ENCODE measurements at regions not wholly inside any gene's neighbourhood (a gene's known extent, or its start where the extent isn't known, plus 50 kb on each side); places are given as distances from the start of the nearest gene placed in this dataset.

DNA sequence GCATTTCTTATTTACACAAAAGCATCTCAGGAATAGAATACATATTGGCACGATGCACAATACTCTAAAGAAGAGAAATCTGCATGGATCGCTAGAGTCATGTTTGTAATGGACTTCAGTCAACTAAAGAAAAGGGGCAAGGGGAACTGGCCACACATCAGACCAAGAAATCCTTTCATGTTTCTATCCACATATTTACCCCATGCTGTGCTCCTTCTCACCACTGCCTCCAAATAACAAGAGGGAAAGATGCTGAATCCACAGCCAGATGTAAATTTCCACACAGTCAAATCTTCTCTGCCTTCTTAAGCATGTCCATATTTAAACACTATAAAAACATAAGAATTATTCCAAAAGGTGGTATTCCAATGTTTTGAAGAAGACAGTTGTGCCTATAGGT is 67.6 kb downstream of the COX18 start:
- no peak for DNase-seq (ENCODE audit: low read depth)

DNA sequence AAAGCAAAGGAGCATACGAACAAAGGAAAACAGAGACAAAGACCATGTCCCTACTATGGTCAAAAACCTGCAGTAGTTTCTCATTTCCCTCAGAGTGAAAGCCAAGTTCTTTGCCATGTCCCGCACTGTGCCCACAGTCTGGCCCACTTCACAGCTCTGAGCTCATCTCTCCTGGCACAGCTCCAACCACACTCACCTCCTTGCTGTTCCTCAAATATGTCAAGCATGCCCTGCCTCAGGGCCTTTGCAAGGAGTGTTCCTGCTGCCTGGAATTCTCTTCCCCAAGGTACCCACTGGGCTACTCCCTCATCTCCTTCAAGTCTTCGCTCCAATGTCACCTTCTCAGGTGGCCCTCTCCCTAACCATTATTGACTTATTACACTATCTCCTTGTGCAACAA is 72.1 kb downstream of the COX18 start:
- no peak for DNase-seq (ENCODE audit: low read depth)

DNA sequence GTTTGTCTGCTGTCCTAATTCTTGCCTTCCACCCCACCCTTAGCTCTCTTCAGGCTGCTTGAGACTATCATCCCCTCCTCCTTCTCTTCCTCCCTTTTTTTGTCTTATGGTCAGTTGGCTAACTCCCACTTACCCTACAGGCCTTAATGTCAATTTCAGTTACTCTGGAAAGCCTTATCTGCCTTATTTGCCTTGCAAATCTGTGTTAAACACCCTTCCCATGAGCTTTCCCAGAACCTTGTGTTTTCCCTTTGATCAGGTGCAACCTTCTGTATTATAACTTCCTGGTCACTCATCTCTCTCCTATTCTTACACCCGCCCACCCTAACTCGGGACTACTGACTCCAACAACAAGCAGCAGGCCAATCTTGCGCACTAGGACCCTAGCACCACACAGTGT is 74.8 kb downstream of the COX18 start:
- no peak for DNase-seq (ENCODE audit: low read depth)

DNA sequence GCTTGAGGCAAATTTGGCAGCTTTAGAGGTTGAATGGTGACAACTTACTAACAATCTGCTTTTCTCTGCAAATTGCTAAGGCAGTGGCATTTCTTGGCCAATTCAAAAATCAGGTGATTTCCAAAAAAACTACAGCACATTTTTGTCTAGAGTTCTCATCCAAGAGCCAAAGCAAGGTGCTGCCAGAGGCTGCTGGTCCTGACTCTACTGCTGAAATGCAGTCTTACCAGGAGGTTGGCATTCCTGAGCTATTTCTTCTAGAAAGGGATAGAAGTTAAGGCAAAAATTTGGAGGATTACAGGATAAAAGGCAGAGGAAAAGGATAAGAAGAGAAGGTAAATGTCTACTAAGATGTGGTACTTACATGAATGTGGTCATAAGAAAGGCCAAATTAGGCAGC is 75.6 kb downstream of the COX18 start:
- no peak for DNase-seq (ENCODE audit: low read depth)

DNA sequence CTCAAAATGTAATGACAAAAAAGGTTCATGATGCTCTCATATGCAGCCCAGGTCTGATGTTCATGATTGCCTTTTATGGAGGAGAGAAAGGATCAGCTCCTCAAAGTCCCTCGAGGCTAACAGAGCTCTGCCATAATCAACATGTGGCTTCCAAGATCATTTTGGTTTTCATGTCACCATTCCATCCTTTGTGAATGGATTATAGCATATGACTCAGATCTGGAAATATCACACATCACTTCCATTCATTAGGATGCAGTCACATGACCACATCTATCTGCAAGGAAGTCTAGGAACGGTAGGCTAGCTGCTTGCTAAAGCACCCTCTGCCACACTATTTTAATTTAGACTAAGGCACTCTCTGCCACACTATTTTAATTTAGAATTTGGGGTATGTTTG is 77.6 kb downstream of the COX18 start:
- DNase-seq (ENCODE audit: low read depth) = no peak

DNA sequence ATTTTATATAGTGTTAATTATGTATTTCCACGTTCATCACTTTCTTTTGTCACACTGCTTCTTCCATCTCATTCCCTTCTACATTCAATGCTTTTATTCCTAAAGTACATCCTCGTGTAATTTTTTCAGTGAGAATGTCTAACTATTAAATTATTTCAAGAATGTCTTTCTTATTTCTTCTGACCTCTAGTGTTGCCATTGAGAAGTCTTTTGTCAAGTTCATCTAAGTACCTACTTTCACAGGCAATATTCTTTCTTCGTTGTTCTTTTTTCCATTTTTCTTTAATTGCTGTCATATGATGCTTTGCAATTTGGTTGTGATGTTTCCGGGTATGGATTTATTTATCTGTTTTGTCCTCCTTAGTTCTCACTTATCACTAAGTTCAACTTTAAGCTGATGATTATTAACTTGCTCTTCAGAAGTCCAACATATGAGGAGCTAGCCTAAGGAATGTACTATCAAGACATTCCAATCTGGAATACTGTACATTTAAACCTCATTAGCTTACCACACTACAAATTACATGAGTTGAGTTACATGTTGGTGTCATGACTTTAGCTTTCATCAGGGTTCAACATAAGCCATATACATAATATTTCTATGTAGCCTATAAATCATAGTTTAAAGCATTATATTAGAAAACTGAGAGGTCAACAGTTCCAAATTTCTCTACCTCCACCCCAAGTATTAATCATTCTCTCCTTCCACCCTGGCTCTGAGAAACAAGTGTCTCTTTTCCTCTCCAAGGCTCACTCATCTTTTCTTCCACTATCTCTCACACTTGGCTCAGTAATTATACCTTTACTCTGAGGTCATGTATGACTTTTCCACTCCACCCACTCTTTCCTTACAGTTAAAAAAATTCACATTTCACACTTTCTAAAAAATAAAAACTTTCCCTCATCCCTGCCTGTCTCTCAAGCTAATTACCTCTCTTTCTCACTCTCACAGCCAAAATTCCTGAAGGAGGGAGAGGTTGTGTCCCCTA is 81.5 kb downstream of the COX18 start:
- no peak for DNase-seq (ENCODE audit: low read depth)

DNA sequence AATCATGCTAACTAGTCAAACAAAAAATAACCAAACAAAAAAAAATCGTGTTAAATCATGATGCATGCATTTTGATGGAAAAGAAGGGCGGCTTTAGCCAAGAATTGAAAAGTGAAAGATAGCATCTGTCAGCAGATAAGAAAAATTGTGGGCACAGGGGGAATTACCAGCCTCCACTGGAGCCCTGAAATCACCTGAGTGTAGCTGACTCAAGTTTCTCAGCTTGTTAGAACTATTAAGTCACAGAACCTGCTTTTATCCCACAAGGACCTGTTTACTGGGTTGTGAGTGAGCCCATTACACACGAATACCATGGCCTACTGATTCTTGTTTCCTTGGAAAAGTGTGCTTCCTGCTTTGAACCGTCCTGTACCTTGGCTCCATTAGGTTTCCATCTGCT is 85.2 kb downstream of the COX18 start:
- no peak for DNase-seq (ENCODE audit: low read depth)

DNA sequence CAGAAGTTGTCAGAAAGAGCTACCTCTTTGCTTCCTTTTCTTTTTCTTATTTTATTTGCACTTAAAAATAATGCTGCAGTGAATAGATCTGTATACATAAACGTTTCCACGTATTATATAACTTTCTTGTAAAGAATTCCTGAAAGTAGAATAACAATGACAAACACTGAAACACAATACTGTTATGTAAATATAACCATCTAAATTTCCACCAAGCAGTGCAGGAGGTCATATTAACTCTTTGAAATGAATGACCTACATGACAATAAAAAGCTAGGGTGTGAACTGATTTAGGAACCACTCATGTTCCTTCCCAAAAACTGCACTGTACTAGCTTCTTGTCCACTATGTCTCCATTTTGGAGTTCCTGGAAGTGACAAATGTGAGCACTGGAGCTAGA is 85.8 kb downstream of the COX18 start:
- no peak for DNase-seq (ENCODE audit: low read depth)

DNA sequence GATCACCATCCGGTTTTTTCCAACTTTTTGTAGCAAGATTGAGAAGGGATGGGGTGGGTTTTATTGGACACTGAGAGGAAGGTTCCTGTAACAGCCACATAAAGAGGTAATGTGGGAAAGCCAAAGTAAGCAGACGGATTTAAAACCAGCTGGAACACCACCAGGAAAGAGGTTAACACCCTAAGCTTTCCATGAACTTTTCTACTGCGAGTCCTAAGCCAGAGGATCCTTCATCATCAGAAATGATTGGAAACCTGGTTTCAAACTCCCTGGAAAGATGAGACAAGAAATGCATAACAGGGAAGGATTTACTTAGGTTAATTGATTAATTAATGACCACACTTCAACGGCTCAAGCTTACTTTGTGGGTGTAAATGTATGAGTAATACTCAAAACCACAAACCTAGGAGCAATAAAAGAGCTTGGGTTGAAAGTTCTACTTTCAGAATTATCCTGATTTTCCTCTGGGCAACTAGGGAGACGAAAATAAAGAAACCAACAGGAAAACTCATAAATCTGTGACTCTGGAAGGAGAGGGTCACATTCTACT is 91.5 kb downstream of the COX18 start:
- DNase-seq (ENCODE audit: low read depth) = no peak

DNA sequence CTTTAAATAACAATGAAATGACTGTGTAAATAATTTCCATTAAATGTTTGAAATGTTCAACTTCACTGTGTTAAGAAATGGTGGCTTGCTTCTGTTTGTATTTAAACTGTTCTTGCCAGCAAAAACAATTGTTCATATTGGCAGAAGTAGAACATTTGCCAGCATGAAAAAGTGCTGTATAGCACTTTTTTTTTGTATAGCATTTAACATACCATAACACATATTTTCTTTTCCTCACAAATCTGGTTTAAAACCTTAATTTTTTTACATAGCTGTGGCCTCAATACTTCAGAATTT is 94.1 kb downstream of the COX18 start:
- no peak for DNase-seq (ENCODE audit: low read depth)

DNA sequence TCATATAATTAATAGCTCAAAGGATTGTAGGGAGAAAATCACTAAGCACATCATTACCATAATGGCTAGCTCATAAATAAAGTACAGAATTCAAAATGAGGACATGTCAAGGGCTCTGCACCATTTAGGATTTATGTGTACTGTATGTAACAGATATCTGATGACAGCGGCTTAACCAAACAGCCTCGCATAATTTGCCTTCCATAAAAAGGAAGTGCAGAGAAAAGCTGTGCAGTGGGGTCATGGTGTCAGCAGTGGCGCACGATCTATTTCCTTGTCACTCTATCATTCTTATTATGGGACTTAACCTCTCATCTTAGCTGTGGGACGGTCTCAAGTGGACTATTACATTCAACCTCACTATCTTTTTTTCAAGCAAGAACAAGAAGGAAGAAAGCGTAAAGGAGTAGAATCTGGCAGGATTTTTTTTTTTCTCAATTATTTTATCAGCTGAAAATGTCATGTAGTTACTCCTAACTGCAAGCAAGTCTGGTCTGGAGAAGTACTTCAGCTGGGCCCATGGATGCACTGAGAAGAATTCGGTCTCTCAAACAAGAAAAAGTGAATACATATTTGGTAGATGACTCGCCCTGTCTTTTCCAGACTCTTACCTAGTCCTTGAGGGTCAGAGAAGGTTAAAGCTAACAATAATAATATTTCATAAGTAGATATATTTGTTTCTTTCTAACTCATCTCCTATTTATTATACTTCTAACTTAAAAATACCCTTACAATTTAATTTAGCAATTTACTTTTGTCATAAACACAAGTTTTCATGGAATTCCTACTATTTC is 94.6 kb downstream of the COX18 start:
- DNase-seq (ENCODE audit: low read depth) = no peak

DNA sequence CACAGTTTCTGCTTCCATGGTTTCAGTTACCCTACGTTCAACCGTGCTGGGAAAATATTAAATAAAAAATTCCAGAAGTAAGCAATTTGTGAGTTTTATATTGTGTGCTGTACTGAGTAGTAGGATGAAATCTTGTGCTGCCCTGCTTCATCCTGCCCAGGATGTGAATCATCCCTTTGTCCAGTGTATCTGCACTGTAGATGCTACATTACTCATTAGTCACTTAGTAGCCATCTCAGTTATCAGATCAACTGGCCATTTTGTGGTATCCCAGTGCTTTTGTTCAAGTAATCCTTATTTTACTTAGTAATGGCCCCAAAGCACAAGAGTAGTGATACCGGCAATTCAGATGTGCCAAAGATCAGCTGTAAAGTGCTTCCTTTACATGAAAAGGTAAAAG is 97.9 kb downstream of the COX18 start:
- DNase-seq (ENCODE audit: low read depth) = no peak

DNA sequence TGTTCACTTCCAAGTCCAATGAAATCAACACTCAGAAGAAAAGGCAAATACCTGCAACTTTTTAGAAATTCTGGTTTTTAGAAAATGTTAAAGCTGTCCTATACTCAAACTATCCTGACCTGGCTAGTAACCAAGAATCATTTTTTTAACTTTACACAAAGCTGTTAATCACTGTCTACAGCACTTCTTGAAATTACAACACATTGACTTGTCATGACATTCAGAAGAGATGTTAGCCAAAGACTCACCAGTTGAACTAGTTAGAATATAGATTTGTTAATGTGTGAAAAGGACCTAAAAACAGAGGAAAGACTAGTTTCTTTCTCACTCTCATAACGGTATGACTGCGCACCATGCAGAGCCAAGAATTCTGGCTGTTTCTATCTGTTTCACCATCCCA is 98.8 kb downstream of the COX18 start:
- no peak for DNase-seq (ENCODE audit: low read depth)

DNA sequence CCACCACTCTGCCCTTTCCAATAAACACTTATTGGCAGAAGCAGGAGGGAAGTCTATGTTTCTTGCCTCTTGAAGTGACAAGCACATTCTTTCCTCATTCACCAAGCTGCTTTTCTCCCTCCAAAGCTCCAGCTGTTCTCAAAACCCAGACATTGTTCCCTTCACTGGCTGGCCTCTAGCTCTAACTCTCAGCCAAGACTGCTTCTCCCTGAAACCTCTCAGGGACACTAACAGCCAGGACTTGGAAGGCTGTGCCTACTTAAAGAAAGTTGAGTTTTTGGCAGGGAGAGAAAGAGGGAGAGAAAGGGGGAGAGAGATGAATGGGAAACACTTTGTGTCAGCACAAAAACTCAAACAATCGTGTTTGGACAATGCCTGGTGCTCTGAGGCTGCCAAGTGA is 99.5 kb downstream of the COX18 start:
- no peak for DNase-seq (ENCODE audit: low read depth)

DNA sequence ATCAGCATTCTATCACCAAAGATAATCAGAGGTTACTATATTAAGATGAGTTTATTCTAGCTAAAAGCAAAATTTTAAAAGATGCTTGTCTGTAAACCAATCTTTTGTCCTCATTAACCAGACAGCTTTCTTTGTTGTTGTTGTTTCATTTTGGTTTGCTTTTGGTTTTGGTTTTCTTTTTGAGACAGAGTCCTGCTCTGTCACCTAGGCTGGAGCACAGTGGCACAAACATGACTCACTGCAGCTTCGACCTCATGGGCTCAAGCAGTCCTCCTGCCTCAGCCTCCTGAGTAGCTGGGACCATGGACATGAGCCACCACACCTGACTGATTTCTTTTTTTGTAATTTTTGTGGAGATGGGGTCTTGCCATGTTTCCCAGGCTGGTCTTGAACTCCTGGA is 102.9 kb downstream of the COX18 start:
- no peak for DNase-seq (ENCODE audit: low read depth)

DNA sequence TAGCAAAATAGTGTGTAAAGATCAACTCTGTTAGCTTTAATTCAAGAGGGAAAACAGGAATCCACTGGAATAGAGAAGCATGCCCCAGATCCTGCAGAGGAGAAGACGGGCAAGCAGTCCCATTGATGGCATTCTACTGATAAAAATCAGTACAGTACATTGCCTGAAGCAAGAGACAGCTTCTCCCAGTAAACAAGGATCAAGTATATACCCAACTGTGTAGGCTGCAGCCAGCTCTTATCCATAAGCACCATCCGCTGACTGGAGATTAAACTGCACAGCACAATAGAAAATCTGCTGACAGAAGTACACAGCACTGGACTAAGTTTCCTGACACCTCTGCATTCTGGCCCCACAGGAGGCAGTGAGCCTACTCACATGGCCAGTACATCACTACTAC is 110.1 kb downstream of the COX18 start:
- DNase-seq (ENCODE audit: low read depth) = no peak

DNA sequence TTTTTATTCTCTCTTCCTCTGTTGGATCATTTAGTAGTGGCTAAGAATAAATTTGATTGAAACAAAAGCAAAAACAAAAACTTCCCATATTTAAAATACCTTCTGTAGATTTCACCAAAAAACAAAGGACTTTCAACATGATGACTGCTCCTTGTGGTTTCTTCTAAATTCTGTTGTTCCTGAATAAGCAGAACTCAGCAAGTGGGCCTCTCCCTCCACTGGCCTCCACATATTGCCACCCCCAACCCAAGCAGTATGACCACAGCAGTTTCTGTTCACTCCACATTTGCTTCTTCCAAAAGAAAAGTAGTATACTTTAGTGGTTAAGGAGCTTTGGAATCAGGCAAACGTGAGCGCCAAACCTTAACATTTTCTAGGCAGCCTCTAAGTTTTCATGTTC is 114.7 kb downstream of the COX18 start:
- DNase-seq (ENCODE audit: low read depth) = no peak

DNA sequence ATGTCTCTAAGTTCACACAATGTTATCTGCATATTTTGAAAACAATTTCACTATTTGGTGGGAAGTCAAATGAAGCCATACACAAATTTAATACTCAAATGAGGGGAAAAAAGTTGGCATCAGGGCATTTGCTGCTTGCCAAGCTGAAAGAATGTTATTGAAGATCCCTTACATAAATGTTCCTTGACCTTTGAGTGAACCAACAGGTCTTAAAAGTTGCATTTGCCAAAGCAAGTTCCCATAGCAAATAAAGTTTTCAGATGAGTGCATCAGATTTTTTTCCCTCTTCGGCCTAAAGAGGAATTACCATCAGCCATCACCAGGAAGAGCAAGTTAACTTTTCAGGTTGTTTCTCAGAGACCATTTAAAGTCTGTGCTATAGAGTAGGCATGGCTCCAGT is 115.9 kb downstream of the COX18 start:
- no peak for DNase-seq (ENCODE audit: low read depth)

DNA sequence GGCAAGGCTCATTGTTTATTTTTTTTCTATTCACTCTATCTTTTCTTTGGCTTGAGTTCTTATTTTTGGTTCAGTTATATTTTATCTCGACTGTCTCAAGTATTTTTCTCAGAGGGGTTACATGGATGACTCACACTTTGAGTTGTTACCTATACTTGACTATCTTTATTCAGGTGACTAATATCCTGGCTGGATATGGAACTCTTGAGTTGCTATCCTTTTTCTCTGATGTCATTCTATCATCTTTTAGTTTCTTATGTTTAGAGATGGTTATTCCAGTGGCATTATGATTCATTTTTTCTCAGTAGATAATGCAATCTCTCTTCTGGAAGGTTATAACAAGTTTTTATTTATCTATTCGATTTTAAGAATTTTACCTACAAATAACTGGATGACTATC is 117.9 kb downstream of the COX18 start:
- no peak for DNase-seq (ENCODE audit: low read depth)

DNA sequence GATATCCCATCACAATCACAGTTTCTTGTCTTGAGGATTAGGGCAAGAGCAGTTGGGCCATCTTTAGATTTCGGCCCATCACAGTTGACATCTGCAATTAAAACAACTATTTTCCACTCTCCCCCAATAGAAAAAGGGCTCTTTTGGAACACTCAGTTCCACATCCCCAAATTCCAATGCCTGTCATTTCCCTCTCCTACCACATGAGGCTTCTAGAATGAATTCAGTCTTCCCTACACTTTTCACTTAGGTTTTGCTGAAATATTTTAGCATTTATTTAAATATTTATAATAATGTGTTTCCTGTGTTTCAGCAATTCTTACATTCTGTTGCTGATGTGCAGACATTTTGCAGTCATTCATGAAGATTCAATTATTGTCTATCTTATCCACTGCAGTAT is 118.4 kb downstream of the COX18 start:
- DNase-seq (ENCODE audit: low read depth) = no peak

DNA sequence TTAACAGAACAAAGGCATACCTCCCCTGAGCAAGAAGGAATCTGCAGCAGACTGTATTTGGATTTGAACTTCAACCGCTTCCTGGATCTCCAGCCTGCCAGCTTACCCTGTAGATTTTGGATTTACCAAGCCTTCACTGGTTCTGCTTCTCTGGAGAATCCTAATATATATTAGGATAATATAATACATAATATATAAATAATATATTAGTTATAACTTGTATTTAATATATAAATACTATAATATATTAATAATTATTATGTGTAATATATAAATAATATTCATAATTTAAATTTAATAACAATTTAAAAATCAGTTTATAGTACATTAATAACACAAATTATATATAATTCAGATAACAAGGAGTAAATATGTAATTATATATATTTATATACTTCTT is 121.4 kb downstream of the COX18 start:
- DNase-seq (ENCODE audit: low read depth) = no peak

DNA sequence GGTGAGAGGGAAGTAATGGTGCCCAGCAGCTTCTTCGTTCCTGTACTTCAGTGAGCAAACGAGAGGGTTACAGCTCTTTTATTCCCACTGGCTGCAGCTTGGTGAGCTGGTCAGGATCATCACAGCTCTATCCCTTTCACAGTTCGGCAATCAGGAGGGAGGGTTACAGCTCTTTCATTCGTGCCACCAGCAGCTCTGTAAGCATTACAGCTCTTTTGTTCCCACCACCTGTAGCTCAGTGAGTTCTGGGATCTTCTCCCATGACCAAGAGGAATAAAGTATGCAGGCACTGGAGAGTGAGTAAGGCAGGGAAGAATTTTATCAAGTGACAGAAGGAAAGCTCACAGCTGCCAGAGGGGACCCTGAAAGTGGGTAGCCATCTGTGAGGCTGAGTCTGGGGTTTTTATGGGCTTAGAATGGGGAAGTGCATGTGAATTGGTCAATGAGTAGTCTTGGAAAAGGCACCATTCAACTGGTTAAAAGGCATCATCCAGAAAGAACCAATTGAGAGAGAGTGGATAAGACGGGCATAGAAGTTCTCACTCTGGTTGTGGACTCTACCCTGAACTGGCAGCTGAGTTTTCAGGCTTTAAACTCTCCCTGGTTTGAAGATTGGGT is 123.7 kb downstream of the COX18 start:
- no peak for DNase-seq (ENCODE audit: low read depth)

DNA sequence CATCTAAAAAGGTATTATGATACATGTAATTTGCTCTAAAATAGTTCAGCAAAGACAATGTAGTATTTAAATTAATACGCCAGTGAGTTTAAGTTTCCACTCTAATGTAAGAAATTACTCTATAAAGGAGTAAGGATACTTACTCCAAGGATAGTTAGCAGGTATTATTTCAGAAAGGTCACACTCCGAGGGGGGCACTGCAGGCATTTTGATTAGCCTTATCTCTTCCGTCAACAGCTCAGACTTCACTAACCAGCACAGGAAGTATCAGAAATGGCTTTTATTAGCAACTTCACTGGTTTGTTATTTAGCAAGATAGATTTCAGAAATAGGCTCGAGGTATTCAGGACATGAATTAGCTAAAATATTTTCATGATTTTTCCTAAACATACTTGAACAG is 127.0 kb downstream of the COX18 start:
- DNase-seq (ENCODE audit: low read depth) = no peak
